ENCODE measurements at regions not wholly inside any gene's neighbourhood (a gene's known extent, or its start where the extent isn't known, plus 50 kb on each side); places are given as distances from the start of the nearest gene placed in this dataset.

DNA sequence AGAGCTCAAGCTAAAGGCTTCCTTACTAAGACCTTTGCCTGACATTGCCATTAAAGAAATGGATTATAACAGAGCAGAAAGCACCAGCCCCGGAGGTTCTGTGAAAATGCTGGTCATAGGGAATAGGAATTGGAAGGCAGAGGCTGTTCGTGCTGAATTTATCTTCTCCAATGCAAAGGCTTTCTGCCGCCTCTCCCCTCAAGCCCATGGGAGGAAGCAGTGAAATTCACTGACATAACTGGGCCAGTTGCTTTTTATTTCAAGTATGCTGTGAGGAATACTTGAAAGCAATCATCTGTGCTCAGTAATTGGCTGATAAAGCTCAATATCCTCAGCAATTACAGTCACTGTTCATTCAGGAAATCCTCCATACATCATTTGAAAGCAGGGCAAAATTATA is 85.4 kb upstream of the LINC00305 start:
- TF ChIP-seq ZNF8 (CRISPR knock-in tag; IDR thresholded peaks at IDR 0.05) = no peak
- TF ChIP-seq, protein P1, sequence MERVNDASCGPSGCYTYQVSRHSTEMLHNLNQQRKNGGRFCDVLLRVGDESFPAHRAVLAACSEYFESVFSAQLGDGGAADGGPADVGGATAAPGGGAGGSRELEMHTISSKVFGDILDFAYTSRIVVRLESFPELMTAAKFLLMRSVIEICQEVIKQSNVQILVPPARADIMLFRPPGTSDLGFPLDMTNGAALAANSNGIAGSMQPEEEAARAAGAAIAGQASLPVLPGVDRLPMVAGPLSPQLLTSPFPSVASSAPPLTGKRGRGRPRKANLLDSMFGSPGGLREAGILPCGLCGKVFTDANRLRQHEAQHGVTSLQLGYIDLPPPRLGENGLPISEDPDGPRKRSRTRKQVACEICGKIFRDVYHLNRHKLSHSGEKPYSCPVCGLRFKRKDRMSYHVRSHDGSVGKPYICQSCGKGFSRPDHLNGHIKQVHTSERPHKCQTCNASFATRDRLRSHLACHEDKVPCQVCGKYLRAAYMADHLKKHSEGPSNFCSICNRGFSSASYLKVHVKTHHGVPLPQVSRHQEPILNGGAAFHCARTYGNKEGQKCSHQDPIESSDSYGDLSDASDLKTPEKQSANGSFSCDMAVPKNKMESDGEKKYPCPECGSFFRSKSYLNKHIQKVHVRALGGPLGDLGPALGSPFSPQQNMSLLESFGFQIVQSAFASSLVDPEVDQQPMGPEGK (CRISPR knock-in tag; IDR thresholded peaks at IDR 0.05; ENCODE audit: borderline replicate concordance) = no peak
- no peak for TF ChIP-seq ZFP30 (CRISPR knock-in tag; IDR thresholded peaks at IDR 0.05)
- no peak for TF ChIP-seq ISL1 (CRISPR knock-in tag; IDR thresholded peaks at IDR 0.05)
- TF ChIP-seq ZC3H10 (CRISPR knock-in tag; IDR thresholded peaks at IDR 0.05) = no peak
- TF ChIP-seq, protein P2, sequence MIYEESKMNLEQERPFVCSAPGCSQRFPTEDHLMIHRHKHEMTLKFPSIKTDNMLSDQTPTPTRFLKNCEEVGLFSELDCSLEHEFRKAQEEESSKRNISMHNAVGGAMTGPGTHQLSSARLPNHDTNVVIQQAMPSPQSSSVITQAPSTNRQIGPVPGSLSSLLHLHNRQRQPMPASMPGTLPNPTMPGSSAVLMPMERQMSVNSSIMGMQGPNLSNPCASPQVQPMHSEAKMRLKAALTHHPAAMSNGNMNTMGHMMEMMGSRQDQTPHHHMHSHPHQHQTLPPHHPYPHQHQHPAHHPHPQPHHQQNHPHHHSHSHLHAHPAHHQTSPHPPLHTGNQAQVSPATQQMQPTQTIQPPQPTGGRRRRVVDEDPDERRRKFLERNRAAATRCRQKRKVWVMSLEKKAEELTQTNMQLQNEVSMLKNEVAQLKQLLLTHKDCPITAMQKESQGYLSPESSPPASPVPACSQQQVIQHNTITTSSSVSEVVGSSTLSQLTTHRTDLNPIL (CRISPR knock-in tag; IDR thresholded peaks at IDR 0.05; ENCODE audit: low read depth) = no peak
- no peak for TF ChIP-seq ESRRG (CRISPR knock-in tag; IDR thresholded peaks at IDR 0.05)
- TF ChIP-seq ZFP3 (CRISPR knock-in tag; IDR thresholded peaks at IDR 0.05) = no peak
- TF ChIP-seq SNAI2 (CRISPR knock-in tag; IDR thresholded peaks at IDR 0.05) = no peak
- TF ChIP-seq, protein P3, sequence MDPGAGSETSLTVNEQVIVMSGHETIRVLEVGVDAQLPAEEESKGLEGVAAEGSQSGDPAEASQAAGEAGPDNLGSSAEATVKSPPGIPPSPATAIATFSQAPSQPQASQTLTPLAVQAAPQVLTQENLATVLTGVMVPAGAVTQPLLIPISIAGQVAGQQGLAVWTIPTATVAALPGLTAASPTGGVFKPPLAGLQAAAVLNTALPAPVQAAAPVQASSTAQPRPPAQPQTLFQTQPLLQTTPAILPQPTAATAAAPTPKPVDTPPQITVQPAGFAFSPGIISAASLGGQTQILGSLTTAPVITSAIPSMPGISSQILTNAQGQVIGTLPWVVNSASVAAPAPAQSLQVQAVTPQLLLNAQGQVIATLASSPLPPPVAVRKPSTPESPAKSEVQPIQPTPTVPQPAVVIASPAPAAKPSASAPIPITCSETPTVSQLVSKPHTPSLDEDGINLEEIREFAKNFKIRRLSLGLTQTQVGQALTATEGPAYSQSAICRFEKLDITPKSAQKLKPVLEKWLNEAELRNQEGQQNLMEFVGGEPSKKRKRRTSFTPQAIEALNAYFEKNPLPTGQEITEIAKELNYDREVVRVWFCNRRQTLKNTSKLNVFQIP (CRISPR knock-in tag; IDR thresholded peaks at IDR 0.05; ENCODE audit: borderline replicate concordance, low read depth) = no peak
- no peak for TF ChIP-seq BACH2 (CRISPR knock-in tag; IDR thresholded peaks at IDR 0.05; ENCODE audit: borderline replicate concordance)
